HFFc6 (cell line): ENCODE measurements at regions not wholly inside any gene's neighbourhood (a gene's known extent, or its start where the extent isn't known, plus 50 kb on each side); places are given as distances from the start of the nearest gene placed in this dataset.

ENCODE experiments used
- DNase-seq: peaks from one replicate; pipeline ENCODE4 v3.0.0-alpha.2; 2018
- H3K27ac Mint-ChIP-seq: 2 replicates; pipeline ENCODE4 v1.8.0; 2020; ENCODE audit warnings: mild to moderate bottlenecking, mixed read lengths
- H3K27me3 Mint-ChIP-seq: 2 replicates; pipeline ENCODE4 v1.8.0; 2021; ENCODE audit warnings: mild to moderate bottlenecking, moderate library complexity, mixed read lengths; ENCODE audit not compliant: insufficient read depth
- H3K36me3 Mint-ChIP-seq: 2 replicates; pipeline ENCODE4 v1.8.0; 2021; ENCODE audit warnings: low read depth, mixed read lengths
- H3K4me1 Mint-ChIP-seq: 2 replicates; pipeline ENCODE4 v1.8.0; 2020; ENCODE audit warnings: low read depth, mixed read lengths
- H3K4me3 Mint-ChIP-seq: 2 replicates; pipeline ENCODE4 v1.8.0; 2020; ENCODE audit warnings: mild to moderate bottlenecking, moderate library complexity, mixed read lengths
- H3K9me3 Mint-ChIP-seq: 2 replicates; pipeline ENCODE4 v1.8.0; 2020; ENCODE audit warnings: mild to moderate bottlenecking, mixed read lengths
- TF ChIP-seq, protein P1 (sequence below): fragments of 200-600 bp; sonication (generic); IDR thresholded peaks from 2 replicates; pipeline ENCODE4 v1.5.0; 2021; ENCODE audit warnings: antibody characterized with exemption, mild to moderate bottlenecking

GRCh38 chr4:56286763-56287162, 100.5 kb downstream of the AASDH start:
- H3K4me3 Mint-ChIP-seq, result no peak overlapping the region
- peaks cover 4% of the 10 kb centered on the region for H3K27me3 Mint-ChIP-seq
- peaks cover 7% of the 10 kb centered on the region; the same call in 1 of the 2 replicates for H3K4me1 Mint-ChIP-seq
- TF ChIP-seq, protein P1, sequence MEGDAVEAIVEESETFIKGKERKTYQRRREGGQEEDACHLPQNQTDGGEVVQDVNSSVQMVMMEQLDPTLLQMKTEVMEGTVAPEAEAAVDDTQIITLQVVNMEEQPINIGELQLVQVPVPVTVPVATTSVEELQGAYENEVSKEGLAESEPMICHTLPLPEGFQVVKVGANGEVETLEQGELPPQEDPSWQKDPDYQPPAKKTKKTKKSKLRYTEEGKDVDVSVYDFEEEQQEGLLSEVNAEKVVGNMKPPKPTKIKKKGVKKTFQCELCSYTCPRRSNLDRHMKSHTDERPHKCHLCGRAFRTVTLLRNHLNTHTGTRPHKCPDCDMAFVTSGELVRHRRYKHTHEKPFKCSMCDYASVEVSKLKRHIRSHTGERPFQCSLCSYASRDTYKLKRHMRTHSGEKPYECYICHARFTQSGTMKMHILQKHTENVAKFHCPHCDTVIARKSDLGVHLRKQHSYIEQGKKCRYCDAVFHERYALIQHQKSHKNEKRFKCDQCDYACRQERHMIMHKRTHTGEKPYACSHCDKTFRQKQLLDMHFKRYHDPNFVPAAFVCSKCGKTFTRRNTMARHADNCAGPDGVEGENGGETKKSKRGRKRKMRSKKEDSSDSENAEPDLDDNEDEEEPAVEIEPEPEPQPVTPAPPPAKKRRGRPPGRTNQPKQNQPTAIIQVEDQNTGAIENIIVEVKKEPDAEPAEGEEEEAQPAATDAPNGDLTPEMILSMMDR, result no peak
- H3K9me3 Mint-ChIP-seq, result peaks cover 6% of the 10 kb centered on the region; the same call in 1 of the 2 replicates
- DNase-seq, result no peak
- H3K27ac Mint-ChIP-seq, result no peak overlapping the region
- H3K36me3 Mint-ChIP-seq, result no peaks in the 10 kb centered on the region

- TF ChIP-seq, protein P1, result no peak
- H3K27me3 Mint-ChIP-seq, result no peaks in the 10 kb centered on the region; the same call in none of the 2 replicates
- H3K9me3 Mint-ChIP-seq, result peaks cover 6% of the 10 kb centered on the region; the same call in 1 of the 2 replicates
- H3K4me1 Mint-ChIP-seq, result no peaks in the 10 kb centered on the region
- no peaks in the 10 kb centered on the region for H3K36me3 Mint-ChIP-seq
- no peak overlapping the region for H3K4me3 Mint-ChIP-seq
- no peak overlapping the region for H3K27ac Mint-ChIP-seq
- no peak for DNase-seq
Observed at GRCh38 chr4:56283375-56283774, 103.9 kb downstream of the AASDH start.

DNA sequence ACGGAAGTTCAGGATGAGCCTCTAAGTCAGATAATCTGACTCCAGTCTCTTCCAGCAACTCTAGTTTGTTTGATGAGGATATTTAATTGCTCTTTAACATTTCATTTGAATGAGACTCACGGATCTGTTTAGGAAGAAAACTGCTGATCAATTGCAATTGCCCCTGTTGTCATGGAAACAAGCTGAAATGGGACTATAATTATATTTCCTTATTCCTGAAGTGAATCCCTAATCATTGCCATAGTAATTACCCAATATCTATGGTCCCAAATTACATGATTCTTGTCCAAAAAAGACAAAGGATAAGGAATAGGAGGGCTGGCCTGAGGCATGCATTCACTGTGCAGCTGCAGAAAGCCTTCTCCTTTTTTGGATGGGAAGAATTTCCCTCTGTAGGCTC, 105.3 kb downstream of the AASDH start:
- Mint-ChIP-seq H3K27ac (no peak overlapping the region), H3K27me3 (no peaks in the 10 kb centered on the region; the same call in none of the 2 replicates), H3K4me1 (no peaks in the 10 kb centered on the region), H3K9me3 (peaks cover 6% of the 10 kb centered on the region; the same call in 1 of the 2 replicates), H3K36me3 (no peaks in the 10 kb centered on the region), H3K4me3 (no peak overlapping the region)
- TF ChIP-seq, protein P1, result no peak
- DNase-seq, result no peak

DNA sequence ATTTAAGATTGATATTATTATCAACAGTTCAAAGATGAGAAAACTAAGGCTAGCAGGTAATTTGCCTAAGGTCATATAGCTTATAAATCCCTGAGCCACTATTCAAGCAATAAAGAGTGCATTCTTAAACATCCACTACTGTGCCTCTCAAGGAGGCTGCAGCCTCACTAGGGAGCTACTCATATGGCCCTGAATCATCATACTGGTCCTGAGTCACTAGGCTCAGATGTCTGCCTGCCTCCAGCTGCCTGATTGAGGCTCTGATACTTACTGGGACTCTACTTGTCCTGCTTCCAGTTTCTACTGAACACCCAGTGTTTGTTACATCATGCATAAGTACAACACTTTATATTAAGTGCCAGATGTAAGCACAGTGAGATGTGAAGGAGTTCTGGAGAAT, 110.7 kb downstream of the AASDH start:
- TF ChIP-seq, protein P1, result no peak
- no peak overlapping the region for H3K27ac Mint-ChIP-seq
- no peak overlapping the region for H3K4me3 Mint-ChIP-seq
- no peaks in the 10 kb centered on the region for H3K36me3 Mint-ChIP-seq
- DNase-seq, result no peak
- H3K9me3 Mint-ChIP-seq, result no peaks in the 10 kb centered on the region
- peaks cover 3% of the 10 kb centered on the region for H3K27me3 Mint-ChIP-seq
- H3K4me1 Mint-ChIP-seq, result no peaks in the 10 kb centered on the region

DNA sequence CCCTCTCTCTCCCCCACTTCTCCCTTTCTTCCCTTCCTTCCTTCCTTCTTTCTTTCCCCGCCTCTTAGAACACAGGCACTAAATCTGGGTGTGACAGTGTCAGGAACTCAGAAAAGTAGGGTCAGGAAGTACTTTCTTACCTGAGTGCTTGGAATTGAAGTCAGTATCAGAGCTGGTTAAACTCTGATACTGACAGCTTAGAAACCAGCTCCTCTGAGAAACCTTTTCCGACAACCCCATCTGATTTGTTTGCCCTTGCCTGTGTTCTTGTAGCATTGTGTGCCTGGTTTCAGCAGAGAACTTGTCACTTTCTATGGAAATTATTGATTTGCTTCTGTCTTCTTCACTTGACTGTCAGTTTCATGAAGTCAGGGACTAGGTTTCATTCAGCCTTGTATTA, 113.9 kb downstream of the AASDH start:
- H3K4me3 Mint-ChIP-seq, result no peak overlapping the region
- H3K4me1 Mint-ChIP-seq, result no peaks in the 10 kb centered on the region
- peaks cover 3% of the 10 kb centered on the region for H3K27me3 Mint-ChIP-seq
- no peaks in the 10 kb centered on the region for H3K36me3 Mint-ChIP-seq
- H3K27ac Mint-ChIP-seq, result no peak overlapping the region
- TF ChIP-seq, protein P1, result no peak
- no peak for DNase-seq
- H3K9me3 Mint-ChIP-seq, result no peaks in the 10 kb centered on the region

DNA sequence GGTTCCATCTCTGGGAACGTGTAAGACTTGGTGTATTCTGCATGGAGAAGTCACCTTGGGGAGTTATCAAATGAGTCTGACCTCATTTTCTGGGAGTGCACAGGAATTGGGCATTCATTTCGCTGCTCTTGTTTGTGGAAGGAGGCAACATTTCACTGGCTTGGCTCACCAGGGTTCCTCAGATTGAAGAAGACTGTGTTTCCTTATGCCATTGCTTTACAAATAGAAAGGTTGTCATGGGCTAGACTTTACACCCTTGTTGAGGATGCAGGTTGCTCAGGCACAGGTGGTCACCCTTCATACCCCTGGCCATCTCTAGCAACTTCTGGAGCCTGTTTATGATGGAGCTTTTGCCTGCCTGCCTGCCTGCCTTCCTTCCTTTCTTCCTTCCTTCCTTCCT, 114.4 kb downstream of the AASDH start:
- TF ChIP-seq, protein P1, result no peak

More for the DNA sequence above, 114.4 kb downstream of the AASDH start:
- Mint-ChIP-seq H3K27me3 (peaks cover 3% of the 10 kb centered on the region), H3K27ac (no peak overlapping the region), H3K4me3 (no peak overlapping the region), H3K36me3 (no peaks in the 10 kb centered on the region), H3K4me1 (no peaks in the 10 kb centered on the region), H3K9me3 (no peaks in the 10 kb centered on the region)
- no peak for DNase-seq
